Ovary (tissue), 3 donors: ENCODE measurements at regions not wholly inside any gene's neighbourhood (a gene's known extent, or its start where the extent isn't known, plus 50 kb on each side); places are given as distances from the start of the nearest gene placed in this dataset.

Experiments used
- CTCF ChIP-seq, 3 donors: fragments of 450-650 bp in 2 of 3; fragments of 200-600 bp in 1 of 3; IDR thresholded peaks; one replicate each; pipeline versions ENCODE4 v1.5.1 to v1.8.0; 2016 to 2022; ENCODE audit warnings: antibody characterized with exemption in 3 of 3, mild to moderate bottlenecking in 1 of 3
- EP300 ChIP-seq: sonication (generic); formaldehyde crosslinking; IDR thresholded peaks from one replicate; pipeline ENCODE4 v1.6.1; 2017; ENCODE audit warnings: antibody characterized with exemption
- POLR2A ChIP-seq: fragments of 450-650 bp; IDR thresholded peaks from one replicate; pipeline ENCODE4 v1.6.1; 2017; ENCODE audit warnings: antibody characterized with exemption, mild to moderate bottlenecking, moderate library complexity
- donor health status: DM: no; HTN: no; CAD: no.

GRCh38 chr5:157952374-157952685 is 93.4 kb upstream of the CLINT1 start:
- no peak for TF ChIP-seq CTCF (IDR thresholded peaks at IDR 0.05)
- no peak for TF ChIP-seq POLR2A
- TF ChIP-seq EP300 = no peak
